BLaER1 (cell line): ENCODE measurements at regions not wholly inside any gene's neighbourhood (a gene's known extent, or its start where the extent isn't known, plus 50 kb on each side); places are given as distances from the start of the nearest gene placed in this dataset.

ENCODE experiments used
- H3K27ac ChIP-seq: shearing (Covaris generic); formaldehyde crosslinking; 2 replicates; pipeline ENCODE4 v1.8.1; 2022
- H3K27me3 ChIP-seq: shearing (Covaris generic); formaldehyde crosslinking; 2 replicates; pipeline ENCODE4 v1.8.1; 2022
- H3K36me3 ChIP-seq: shearing (Covaris generic); formaldehyde crosslinking; 2 replicates; pipeline ENCODE4 v1.8.1; 2022
- H3K4me1 ChIP-seq: shearing (Covaris generic); formaldehyde crosslinking; 2 replicates; pipeline ENCODE4 v1.8.1; 2022
- H3K4me2 ChIP-seq: shearing (Covaris generic); formaldehyde crosslinking; 2 replicates; pipeline ENCODE4 v1.8.1; 2022
- H3K4me3 ChIP-seq: shearing (Covaris generic); formaldehyde crosslinking; 2 replicates; pipeline ENCODE4 v1.8.1; 2022
- H3K9ac ChIP-seq: shearing (Covaris generic); formaldehyde crosslinking; 2 replicates; pipeline ENCODE4 v1.8.1; 2022
- H3K9me3 ChIP-seq: shearing (Covaris generic); formaldehyde crosslinking; 2 replicates; pipeline ENCODE4 v1.8.1; 2022
- H4K20me1 ChIP-seq: shearing (Covaris generic); formaldehyde crosslinking; 2 replicates; pipeline ENCODE4 v1.8.1; 2022
- Cebpa-rat ChIP-seq: shearing (Covaris generic); IDR thresholded peaks from 2 replicates; pipeline ENCODE4 v1.8.1; 2022

DNA sequence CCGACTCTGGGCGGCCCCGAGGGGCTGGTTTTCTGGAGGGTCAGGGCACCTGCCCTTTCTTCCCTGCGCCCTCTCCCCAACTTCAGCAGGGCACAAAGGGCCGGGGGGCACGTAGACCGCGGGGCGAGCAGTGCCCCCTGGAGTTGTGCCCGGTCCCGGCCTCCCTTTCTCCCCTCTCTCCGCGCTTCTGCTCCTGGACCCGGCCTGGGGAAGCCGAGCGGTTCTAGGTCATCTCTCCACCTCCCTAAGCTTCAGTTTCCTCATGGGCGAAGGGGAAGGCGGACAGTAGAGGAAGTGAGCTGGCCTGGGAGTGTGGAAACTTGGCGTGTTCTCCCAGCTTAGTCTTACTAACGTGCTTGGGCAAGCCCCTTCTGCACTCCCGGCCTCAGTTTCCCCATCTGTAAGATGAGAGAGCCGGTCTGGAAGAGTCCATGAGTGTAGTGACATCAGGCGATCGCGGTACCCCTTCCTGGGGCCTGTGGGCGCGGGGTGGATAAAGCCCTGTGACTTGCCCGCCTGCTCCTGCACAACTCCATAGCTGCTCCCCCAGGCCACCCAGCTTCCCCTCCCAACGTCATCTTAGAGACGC lies 158.6 kb upstream of the PARP11 start:
- Histone ChIP-seq H4K20me1 (no peaks in the 10 kb centered on the region), H3K9me3 (no peaks in the 10 kb centered on the region), H3K27ac (no peak overlapping the region), H3K4me2 (peak overlapping the region; percentile 59), H3K4me1 (peaks cover 9% of the 10 kb centered on the region; the same call in 1 of the 2 replicates), H3K9ac (no peak overlapping the region), H3K27me3 (peaks cover 20% of the 10 kb centered on the region), H3K36me3 (no peaks in the 10 kb centered on the region), H3K4me3 (no peak overlapping the region)
- no peak for TF ChIP-seq Cebpa-rat

DNA sequence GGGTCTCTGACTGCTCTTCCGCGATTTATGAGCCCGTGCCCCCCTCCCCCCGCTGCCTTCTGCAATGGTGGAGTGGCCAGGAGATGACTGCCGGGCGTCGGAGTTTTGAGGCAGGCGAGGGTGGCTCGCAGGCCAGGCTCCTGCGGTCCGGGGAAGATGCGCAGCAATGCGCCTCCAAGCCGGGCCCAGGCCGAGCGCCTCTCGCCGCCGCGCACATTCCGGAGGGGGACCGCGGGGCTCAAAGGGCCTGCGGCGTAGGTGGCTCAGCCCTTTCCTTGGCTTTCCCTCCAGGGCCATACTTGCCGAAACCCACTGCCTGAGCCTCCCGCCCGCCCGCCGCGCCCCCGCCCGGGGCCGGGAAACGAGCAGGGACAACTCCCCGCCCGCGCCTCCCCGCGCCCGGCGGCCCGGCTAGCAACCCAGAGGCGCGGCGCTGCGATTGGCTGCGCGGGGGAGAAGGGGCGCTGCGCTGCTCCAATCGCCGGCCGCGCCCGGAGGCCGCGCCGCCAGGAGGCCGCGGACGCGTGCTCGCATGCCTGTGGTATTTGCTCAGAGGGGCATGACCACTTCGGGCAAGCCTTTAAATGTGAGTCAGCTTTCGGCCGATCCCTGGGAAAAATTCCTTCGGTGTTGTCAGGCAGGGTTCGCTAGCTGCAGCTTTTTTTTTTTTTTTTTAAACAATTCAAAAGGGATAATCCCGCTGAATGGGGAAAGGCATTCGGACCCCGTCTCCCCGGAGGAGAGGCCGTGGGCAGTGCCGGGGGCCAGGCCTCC lies 157.9 kb upstream of the PARP11 start:
- H3K27ac ChIP-seq = no peak overlapping the region
- no peaks in the 10 kb centered on the region for H4K20me1 ChIP-seq
- no peak for TF ChIP-seq Cebpa-rat
- H3K9ac ChIP-seq = no peak overlapping the region
- H3K36me3 ChIP-seq = no peaks in the 10 kb centered on the region
- H3K27me3 ChIP-seq = peaks cover 20% of the 10 kb centered on the region
- peaks cover 9% of the 10 kb centered on the region; the same call in 1 of the 2 replicates for H3K4me1 ChIP-seq
- no peaks in the 10 kb centered on the region for H3K9me3 ChIP-seq
- peak overlapping the region; percentile 54 for H3K4me3 ChIP-seq
- peak overlapping the region; percentile 59 for H3K4me2 ChIP-seq

DNA sequence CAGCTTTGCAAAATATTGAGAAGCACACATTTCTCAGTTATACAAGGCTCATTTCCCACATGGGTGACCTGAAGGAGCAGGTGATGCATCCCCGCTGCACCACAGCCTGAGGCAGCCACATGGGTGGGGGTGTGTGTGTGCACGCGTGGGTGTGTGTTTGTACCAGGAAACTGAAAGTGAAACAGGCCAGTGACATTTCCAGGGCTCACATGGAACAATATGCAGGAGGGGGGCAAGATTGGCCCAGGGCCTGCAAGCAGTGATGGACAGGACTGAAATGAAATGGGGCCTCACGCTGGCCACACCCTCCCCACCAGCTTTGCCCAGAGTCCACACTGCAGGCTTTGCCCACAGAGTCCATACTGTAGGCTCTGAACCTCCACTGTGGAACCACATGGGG lies 154.2 kb upstream of the PARP11 start:
- H3K27me3 ChIP-seq = peaks cover 20% of the 10 kb centered on the region
- H3K4me1 ChIP-seq = peaks cover 14% of the 10 kb centered on the region; the same call in 1 of the 2 replicates
- peak overlapping the region; percentile 34; the same call in 1 of the 2 replicates for H3K4me2 ChIP-seq
- no peaks in the 10 kb centered on the region for H3K36me3 ChIP-seq
- no peak overlapping the region for H3K9ac ChIP-seq
- TF ChIP-seq Cebpa-rat = no peak
- no peaks in the 10 kb centered on the region for H4K20me1 ChIP-seq
- no peaks in the 10 kb centered on the region for H3K9me3 ChIP-seq
- no peak overlapping the region for H3K4me3 ChIP-seq
- no peak overlapping the region for H3K27ac ChIP-seq

DNA sequence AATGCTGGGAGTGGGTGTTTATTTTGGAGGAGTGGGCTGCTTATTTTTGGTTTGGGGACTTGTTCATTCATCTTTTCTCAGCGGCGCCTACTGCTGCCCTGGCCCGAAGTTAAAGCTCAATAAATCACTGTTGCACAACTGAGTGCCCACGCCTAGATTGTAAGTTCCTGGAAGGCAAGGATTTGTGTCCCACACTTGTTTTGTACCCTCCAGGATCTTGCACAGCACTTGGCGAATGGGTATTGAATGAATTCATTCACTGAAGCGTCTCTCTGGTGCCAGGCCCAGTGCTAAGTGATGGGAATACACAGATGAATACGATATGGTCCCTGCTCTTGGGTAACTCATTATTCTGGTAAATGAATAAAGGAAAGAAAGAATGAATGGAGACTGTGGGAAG lies 153.3 kb upstream of the PARP11 start:
- Histone ChIP-seq H3K4me1 (peaks cover 12% of the 10 kb centered on the region; the same call in 1 of the 2 replicates), H3K9ac (no peak overlapping the region), H3K9me3 (no peaks in the 10 kb centered on the region), H3K4me3 (no peak overlapping the region), H3K4me2 (no peak overlapping the region), H3K27me3 (peaks cover 12% of the 10 kb centered on the region), H3K27ac (no peak overlapping the region), H4K20me1 (no peaks in the 10 kb centered on the region), H3K36me3 (no peaks in the 10 kb centered on the region)
- TF ChIP-seq Cebpa-rat = no peak

DNA sequence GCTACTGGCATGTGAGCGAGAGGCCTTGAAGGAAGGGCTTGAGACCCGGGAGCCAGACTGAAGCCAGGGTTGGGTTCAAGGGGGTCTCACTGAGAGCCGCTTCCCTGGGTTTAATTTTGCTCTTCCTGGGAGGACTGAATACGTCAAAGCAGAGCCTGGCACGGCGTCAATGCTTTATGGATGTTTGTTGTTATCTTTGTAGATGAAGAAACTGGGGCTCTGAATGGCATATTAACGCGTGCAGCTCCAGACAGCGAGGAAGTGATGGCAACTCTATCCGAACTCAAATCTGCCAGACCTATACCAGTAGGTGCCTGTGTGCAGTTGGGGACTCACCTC lies 152.8 kb upstream of the PARP11 start:
- Histone ChIP-seq H3K4me2 (no peak overlapping the region), H3K36me3 (no peaks in the 10 kb centered on the region), H3K9ac (no peak overlapping the region), H3K27ac (no peak overlapping the region), H3K4me1 (peaks cover 10% of the 10 kb centered on the region; the same call in 1 of the 2 replicates), H3K27me3 (peaks cover 8% of the 10 kb centered on the region), H4K20me1 (no peaks in the 10 kb centered on the region), H3K9me3 (no peaks in the 10 kb centered on the region), H3K4me3 (no peak overlapping the region)
- no peak for TF ChIP-seq Cebpa-rat

DNA sequence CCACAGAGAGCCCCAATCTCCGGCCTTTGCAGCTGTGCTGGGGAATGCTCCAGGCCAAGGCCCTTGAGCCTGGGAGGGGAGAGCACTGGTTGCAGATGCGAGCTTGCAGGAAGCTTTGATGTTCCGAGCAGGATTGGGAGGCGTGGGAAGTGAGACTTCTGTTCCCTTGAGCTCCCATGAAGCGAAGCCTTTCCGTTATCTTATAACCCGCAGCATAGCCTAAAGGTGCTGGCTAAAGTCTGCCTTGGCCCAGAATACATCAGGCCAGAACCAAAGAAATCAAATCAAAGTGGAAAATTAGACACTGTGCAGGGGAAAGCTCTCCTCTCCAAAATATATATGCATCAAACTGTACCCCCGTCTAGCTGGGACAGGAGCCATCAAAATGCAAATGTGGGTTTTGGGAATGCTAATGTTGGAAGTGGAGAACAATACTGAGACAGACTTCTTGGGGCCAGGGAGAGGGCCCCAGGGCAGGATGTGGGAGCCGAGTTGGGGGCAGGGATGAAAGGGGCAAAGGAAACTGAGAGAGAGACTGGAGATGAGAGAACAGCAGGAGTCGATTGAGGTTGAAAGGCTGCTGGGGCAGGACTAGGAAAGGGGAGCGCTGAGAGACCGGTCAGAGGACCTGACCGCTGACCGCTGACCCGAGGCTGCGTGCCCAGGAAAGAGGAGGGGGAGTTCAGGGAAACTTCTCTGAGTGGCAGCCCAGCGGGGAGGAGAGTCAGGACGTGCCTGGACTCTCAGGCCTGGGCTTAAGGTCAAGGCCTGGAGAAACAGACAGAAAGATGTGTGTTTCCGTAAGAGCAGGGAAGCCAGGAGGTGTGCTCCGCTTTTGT lies 152.2 kb upstream of the PARP11 start:
- Histone ChIP-seq H3K9ac (no peak overlapping the region), H3K4me3 (no peak overlapping the region), H3K4me1 (peaks cover 10% of the 10 kb centered on the region; the same call in 1 of the 2 replicates), H3K36me3 (no peaks in the 10 kb centered on the region), H3K27ac (no peak overlapping the region), H4K20me1 (no peaks in the 10 kb centered on the region), H3K4me2 (no peak overlapping the region; the same call in 1 of the 2 replicates), H3K27me3 (peaks cover 2% of the 10 kb centered on the region), H3K9me3 (no peaks in the 10 kb centered on the region)
- TF ChIP-seq Cebpa-rat = no peak

DNA sequence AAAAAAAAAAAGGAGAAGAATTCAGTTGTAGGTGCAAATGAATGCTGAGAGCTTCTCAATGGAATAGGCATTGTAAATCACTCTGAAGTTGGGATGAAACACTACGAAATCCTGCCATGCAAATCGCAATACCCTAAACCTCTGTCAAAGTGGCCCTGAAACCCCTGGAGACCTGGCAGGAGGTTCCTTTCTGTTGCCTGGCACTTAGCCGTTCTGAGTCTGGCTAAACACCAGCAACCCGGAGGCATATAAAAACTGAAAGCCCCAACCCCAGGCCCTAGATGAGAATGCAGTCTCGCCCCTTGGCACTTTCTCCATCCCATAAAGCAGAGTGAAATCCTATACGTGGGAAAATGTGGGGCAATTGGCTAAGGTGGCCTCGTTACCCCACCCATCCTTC lies 151.5 kb upstream of the PARP11 start:
- H3K4me2 ChIP-seq = no peak overlapping the region; the same call in 1 of the 2 replicates
- TF ChIP-seq Cebpa-rat = no peak
- no peaks in the 10 kb centered on the region for H3K9me3 ChIP-seq
- no peak overlapping the region for H3K9ac ChIP-seq
- H3K36me3 ChIP-seq = no peaks in the 10 kb centered on the region
- H3K27ac ChIP-seq = no peak overlapping the region
- no peaks in the 10 kb centered on the region for H3K27me3 ChIP-seq
- no peak overlapping the region for H3K4me3 ChIP-seq
- no peaks in the 10 kb centered on the region for H4K20me1 ChIP-seq
- peaks cover 10% of the 10 kb centered on the region; the same call in 1 of the 2 replicates for H3K4me1 ChIP-seq

DNA sequence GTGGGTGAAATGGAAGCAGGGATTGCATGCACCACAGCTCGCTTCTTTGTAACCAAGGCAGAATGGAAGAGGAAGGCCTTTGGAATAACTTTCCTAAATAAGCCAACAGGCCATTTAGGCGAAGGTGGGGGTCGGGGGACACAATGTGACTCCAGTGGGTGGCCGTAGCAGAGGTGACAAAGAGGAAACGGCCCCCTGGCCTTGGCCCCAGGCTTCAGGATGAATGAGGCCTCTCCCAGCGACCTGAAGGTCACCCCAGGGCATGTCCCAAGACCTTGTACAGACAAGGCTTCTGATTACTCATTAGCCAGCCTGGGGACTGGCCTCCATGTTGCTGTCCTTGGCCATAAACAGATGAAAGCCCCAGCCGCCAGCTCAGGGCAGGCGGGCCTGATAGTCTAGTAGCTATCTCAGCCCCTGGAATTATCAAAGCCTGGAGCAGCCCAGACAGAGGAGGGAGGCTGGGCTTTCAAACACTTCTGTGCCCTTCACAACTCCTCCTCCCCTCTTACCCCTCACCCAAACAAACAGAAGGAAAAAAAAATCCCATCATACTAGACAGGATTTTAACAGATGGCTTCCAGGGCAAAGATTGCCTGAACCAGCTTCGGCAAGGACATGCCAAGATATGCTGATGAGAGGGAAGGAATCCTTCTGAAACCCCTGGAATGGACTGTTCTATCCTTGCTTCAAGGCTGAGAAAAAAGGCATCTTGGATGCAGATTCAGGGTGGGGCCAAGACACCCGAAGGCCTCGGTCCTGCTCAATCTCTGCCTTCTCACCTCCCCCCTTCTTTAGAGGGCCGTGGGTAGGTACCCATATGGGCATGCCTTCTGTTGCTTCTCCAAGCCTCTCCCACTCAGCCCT lies 142.3 kb upstream of the PARP11 start:
- no peaks in the 10 kb centered on the region for H3K27me3 ChIP-seq
- no peaks in the 10 kb centered on the region for H3K9me3 ChIP-seq
- H3K4me1 ChIP-seq = no peaks in the 10 kb centered on the region
- H3K4me2 ChIP-seq = no peak overlapping the region
- no peak overlapping the region for H3K9ac ChIP-seq
- H4K20me1 ChIP-seq = no peaks in the 10 kb centered on the region
- TF ChIP-seq Cebpa-rat = no peak
- H3K27ac ChIP-seq = no peak overlapping the region
- no peaks in the 10 kb centered on the region for H3K36me3 ChIP-seq
- no peak overlapping the region for H3K4me3 ChIP-seq

DNA sequence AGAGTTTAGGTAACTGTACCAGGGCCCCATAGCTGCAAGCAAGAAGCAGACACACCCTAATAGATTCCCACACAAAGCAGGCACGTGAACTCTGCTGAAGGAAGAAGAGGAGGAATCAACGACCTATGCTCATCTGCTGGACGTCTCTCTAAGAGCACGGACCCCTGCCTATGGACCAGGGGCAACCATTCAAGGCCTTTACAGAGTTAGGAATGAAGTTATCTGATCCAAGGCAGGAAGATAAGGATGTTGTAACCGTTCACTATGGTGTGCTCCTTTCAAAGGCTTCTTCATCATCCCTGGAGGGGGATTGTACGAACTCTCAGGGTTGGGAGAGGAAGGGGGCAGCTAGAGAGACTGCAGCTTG lies 141.6 kb upstream of the PARP11 start:
- no peaks in the 10 kb centered on the region for H3K4me1 ChIP-seq
- no peaks in the 10 kb centered on the region for H4K20me1 ChIP-seq
- H3K9ac ChIP-seq = no peak overlapping the region
- no peak overlapping the region for H3K27ac ChIP-seq
- H3K27me3 ChIP-seq = no peaks in the 10 kb centered on the region
- no peaks in the 10 kb centered on the region for H3K9me3 ChIP-seq
- no peaks in the 10 kb centered on the region for H3K36me3 ChIP-seq
- TF ChIP-seq Cebpa-rat = no peak
- no peak overlapping the region for H3K4me2 ChIP-seq
- H3K4me3 ChIP-seq = no peak overlapping the region
